ENCODE measurements at regions not wholly inside any gene's neighbourhood (a gene's known extent, or its start where the extent isn't known, plus 50 kb on each side); places are given as distances from the start of the nearest gene placed in this dataset.

- TF ChIP-seq EZH2 (IDR thresholded peaks at IDR 0.05; ENCODE audit: low read depth), result no peak
- no peak for TF ChIP-seq CTCF (conservative IDR thresholded peaks at IDR 0.05)
These were observed 270.4 kb upstream of the RSPO3 start for GRCh38 chr6:126848119-126848518.

Measured in PC-9 (cell line).